Neural cell (in vitro differentiated cells): ENCODE measurements at regions not wholly inside any gene's neighbourhood (a gene's known extent, or its start where the extent isn't known, plus 50 kb on each side); places are given as distances from the start of the nearest gene placed in this dataset.

Source experiments
- H2AFZ ChIP-seq: fragments of 200-600, 300-800 bp; sonication (generic), shearing (Covaris generic); 2 replicates; pipeline ENCODE4 v1.6.0; 2014; ENCODE audit warnings: low read depth, mild to moderate bottlenecking, antibody characterized with exemption, low read length, moderate library complexity
- H3F3A ChIP-seq: fragments of 200-600 bp; shearing (Covaris generic); 2 replicates; pipeline ENCODE4 v1.6.1; 2016; ENCODE audit warnings: mild to moderate bottlenecking, moderate library complexity, mixed read lengths, antibody characterized with exemption, low read length; ENCODE audit not compliant: insufficient read depth, poor library complexity, severe bottlenecking
- H3K27ac ChIP-seq: fragments of 200-600, 300-800 bp; sonication (generic), shearing (Covaris generic); 2 replicates; pipeline ENCODE4 v1.5.1; 2014; ENCODE audit warnings: mild to moderate bottlenecking, low read length, moderate library complexity
- H3K27me3 ChIP-seq: fragments of 300-800, 200-600 bp; sonication (generic), shearing (Covaris generic); 2 replicates; pipeline ENCODE4 v1.6.0; 2014; ENCODE audit warnings: mild to moderate bottlenecking, low read depth, low read length, moderate library complexity; ENCODE audit not compliant: insufficient read depth
- H3K36me3 ChIP-seq: fragments of 300-800, 200-600 bp; sonication (generic), shearing (Covaris generic); 2 replicates; pipeline ENCODE4 v1.5.1; 2014; ENCODE audit warnings: mild to moderate bottlenecking, antibody characterized with exemption, low read length, moderate library complexity; ENCODE audit not compliant: insufficient read depth
- H3K4me2 ChIP-seq: fragments of 300-800, 200-600 bp; sonication (generic), shearing (Covaris generic); 2 replicates; pipeline ENCODE4 v1.6.0; 2014; ENCODE audit warnings: mild to moderate bottlenecking, low read length
- H3K4me3 ChIP-seq: fragments of 300-800, 200-600 bp; sonication (generic), shearing (Covaris generic); 2 replicates; pipeline ENCODE4 v1.5.1; 2014; ENCODE audit warnings: mild to moderate bottlenecking, low read length, moderate library complexity
- H3K79me2 ChIP-seq: fragments of 200-600 bp; shearing (Covaris generic); replicated peaks from 2 replicates; pipeline ENCODE4 v1.6.0; 2014; ENCODE audit warnings: mild to moderate bottlenecking, low read length, moderate library complexity; ENCODE audit not compliant: insufficient read depth
- H3K9ac ChIP-seq: fragments of 300-800, 200-600 bp; sonication (generic), shearing (Covaris generic); 2 replicates; pipeline ENCODE4 v1.6.1; 2016; ENCODE audit warnings: mild to moderate bottlenecking, low read length, mixed read lengths
- H3K9me2 ChIP-seq: fragments of 200-600 bp; shearing (Covaris generic); 2 replicates; pipeline ENCODE4 v1.6.1; 2016; ENCODE audit warnings: mild to moderate bottlenecking, low read length, mixed read lengths; ENCODE audit not compliant: insufficient read depth
- H3K9me3 ChIP-seq: fragments of 200-600, 300-800 bp; sonication (generic), shearing (Covaris generic); 2 replicates; pipeline ENCODE4 v1.6.1; 2016; ENCODE audit warnings: mild to moderate bottlenecking, mixed run types, low read length, moderate library complexity, mixed read lengths
- H4K20me1 ChIP-seq: fragments of 200-600 bp; shearing (Covaris generic); 2 replicates; pipeline ENCODE4 v1.6.1; 2016; ENCODE audit warnings: mild to moderate bottlenecking, mixed run types; ENCODE audit not compliant: insufficient read depth
- CTCF ChIP-seq: fragments of 450-650 bp; IDR thresholded peaks from 2 replicates; pipeline ENCODE4 v1.5.1; 2014; ENCODE audit warnings: antibody characterized with exemption, mild to moderate bottlenecking, moderate library complexity; ENCODE audit not compliant: poor library complexity, severe bottlenecking
- EP300 ChIP-seq: fragments of 450-650 bp; conservative IDR thresholded peaks from 2 replicates; pipeline ENCODE4 v1.6.1; 2014; ENCODE audit warnings: antibody characterized with exemption, mild to moderate bottlenecking, moderate library complexity; ENCODE audit not compliant: poor library complexity, severe bottlenecking
- EZH2 ChIP-seq: fragments of 200-600, 300-800 bp; shearing (Covaris generic), sonication (generic); IDR thresholded peaks from 2 replicates; pipeline ENCODE4 v1.6.1; 2014; ENCODE audit warnings: antibody characterized with exemption, low read length, borderline replicate concordance, mild to moderate bottlenecking; ENCODE audit not compliant: insufficient read depth, poor library complexity, severe bottlenecking
- MXI1 ChIP-seq: fragments of 450-650 bp; conservative IDR thresholded peaks from 2 replicates; pipeline ENCODE4 v1.6.1; 2014; ENCODE audit warnings: antibody characterized with exemption, mild to moderate bottlenecking; ENCODE audit not compliant: poor library complexity, severe bottlenecking
- POLR2AphosphoS5 ChIP-seq: IDR thresholded peaks from 2 replicates; pipeline ENCODE4 v1.6.1; 2012
- RAD21 ChIP-seq: fragments of 450-650 bp; conservative IDR thresholded peaks from 2 replicates; pipeline ENCODE4 v1.6.1; 2014; ENCODE audit warnings: antibody characterized with exemption, mild to moderate bottlenecking, moderate library complexity
- SMC3 ChIP-seq: fragments of 450-650 bp; conservative IDR thresholded peaks from 2 replicates; pipeline ENCODE4 v1.6.1; 2014; ENCODE audit warnings: antibody characterized with exemption, mild to moderate bottlenecking, moderate library complexity; ENCODE audit not compliant: poor library complexity
- TAF1 ChIP-seq: IDR thresholded peaks from 2 replicates; pipeline ENCODE4 v1.6.1; 2012; ENCODE audit warnings: low read depth
- TF ChIP-seq, protein P1 (sequence below): IDR thresholded peaks from 2 replicates; pipeline ENCODE4 v1.6.1; 2012; ENCODE audit warnings: borderline replicate concordance

DNA sequence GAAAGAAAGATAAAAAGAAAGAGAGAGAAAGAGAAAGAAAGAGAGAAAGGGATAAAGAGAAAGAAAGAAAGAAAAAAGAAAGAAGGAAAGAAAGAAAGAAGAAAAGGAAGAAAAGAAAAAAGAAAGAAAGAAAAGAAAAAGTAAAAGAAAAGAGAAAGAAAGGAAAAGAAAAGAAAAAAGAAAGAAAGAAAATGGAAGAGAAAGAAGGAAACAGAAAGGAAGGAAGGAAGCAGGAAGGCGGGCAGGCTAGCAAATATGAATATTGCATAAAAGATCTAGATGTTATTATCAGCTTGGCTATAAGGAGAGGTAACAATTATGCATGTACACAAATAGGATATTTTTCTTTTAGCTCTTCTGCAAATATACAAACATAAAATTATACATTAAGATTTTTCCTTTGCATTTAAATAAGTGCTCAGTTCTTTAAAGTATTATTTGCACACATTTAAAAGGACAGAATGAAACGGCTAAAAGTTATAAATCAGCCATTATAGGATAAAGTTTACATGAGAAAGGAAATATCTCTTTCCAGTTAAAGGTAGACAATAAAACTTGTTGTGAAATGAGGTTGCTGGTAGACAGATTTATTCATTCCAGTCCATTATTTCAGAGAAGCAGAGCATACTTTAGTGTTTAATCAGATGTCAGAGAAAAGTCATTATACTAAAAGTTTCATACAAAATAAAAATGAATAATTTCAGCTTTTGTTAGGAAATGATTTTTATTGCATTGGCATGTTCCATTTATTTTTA, 511.4 kb downstream of the KCNJ3 start:
- H4K20me1 ChIP-seq = no peaks in the 10 kb centered on the region
- H3K9ac ChIP-seq = no peak overlapping the region
- TF ChIP-seq EZH2 (no peak), CTCF (no peak), MXI1 (no peak)
- H3K27me3 ChIP-seq = no peaks in the 10 kb centered on the region
- H3F3A ChIP-seq = no peaks in the 10 kb centered on the region
- H3K9me2 ChIP-seq = no peaks in the 10 kb centered on the region
- H3K36me3 ChIP-seq = no peaks in the 10 kb centered on the region
- H3K9me3 ChIP-seq = no peaks in the 10 kb centered on the region
- no peak overlapping the region for H2AFZ ChIP-seq
- H3K4me2 ChIP-seq = no peak overlapping the region
- H3K27ac ChIP-seq = no peak overlapping the region
- H3K79me2 ChIP-seq = no peaks in the 10 kb centered on the region
- H3K4me3 ChIP-seq = no peak overlapping the region

GRCh38 chr2:155203178-155203577, 504.7 kb downstream of the KCNJ3 start:
- no peak overlapping the region for H2AFZ ChIP-seq
- H3K9ac ChIP-seq = no peak overlapping the region
- no peak overlapping the region for H3K27ac ChIP-seq
- H3K9me2 ChIP-seq = no peaks in the 10 kb centered on the region
- no peaks in the 10 kb centered on the region for H3F3A ChIP-seq
- H3K4me2 ChIP-seq = no peak overlapping the region
- no peaks in the 10 kb centered on the region for H3K27me3 ChIP-seq
- H3K4me3 ChIP-seq = no peak overlapping the region
- no peaks in the 10 kb centered on the region for H3K36me3 ChIP-seq
- TF ChIP-seq MXI1 = no peak
- TF ChIP-seq, protein P1, sequence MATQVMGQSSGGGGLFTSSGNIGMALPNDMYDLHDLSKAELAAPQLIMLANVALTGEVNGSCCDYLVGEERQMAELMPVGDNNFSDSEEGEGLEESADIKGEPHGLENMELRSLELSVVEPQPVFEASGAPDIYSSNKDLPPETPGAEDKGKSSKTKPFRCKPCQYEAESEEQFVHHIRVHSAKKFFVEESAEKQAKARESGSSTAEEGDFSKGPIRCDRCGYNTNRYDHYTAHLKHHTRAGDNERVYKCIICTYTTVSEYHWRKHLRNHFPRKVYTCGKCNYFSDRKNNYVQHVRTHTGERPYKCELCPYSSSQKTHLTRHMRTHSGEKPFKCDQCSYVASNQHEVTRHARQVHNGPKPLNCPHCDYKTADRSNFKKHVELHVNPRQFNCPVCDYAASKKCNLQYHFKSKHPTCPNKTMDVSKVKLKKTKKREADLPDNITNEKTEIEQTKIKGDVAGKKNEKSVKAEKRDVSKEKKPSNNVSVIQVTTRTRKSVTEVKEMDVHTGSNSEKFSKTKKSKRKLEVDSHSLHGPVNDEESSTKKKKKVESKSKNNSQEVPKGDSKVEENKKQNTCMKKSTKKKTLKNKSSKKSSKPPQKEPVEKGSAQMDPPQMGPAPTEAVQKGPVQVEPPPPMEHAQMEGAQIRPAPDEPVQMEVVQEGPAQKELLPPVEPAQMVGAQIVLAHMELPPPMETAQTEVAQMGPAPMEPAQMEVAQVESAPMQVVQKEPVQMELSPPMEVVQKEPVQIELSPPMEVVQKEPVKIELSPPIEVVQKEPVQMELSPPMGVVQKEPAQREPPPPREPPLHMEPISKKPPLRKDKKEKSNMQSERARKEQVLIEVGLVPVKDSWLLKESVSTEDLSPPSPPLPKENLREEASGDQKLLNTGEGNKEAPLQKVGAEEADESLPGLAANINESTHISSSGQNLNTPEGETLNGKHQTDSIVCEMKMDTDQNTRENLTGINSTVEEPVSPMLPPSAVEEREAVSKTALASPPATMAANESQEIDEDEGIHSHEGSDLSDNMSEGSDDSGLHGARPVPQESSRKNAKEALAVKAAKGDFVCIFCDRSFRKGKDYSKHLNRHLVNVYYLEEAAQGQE = no peak
- TF ChIP-seq EZH2 = no peak
- no peak for TF ChIP-seq RAD21
- no peak for TF ChIP-seq SMC3
- no peak for TF ChIP-seq TAF1
- no peak for TF ChIP-seq CTCF
- TF ChIP-seq POLR2AphosphoS5 = no peak
- TF ChIP-seq EP300 = no peak
- H4K20me1 ChIP-seq = no peaks in the 10 kb centered on the region
- no peaks in the 10 kb centered on the region for H3K9me3 ChIP-seq
- no peaks in the 10 kb centered on the region for H3K79me2 ChIP-seq
